Activated CD8-positive, alpha-beta memory T cell treated with anti-CD3 and anti-CD28 coated beads for 48 hours (primary cell): ENCODE measurements at regions not wholly inside any gene's neighbourhood (a gene's known extent, or its start where the extent isn't known, plus 50 kb on each side); places are given as distances from the start of the nearest gene placed in this dataset.

Experiments
- DNase-seq, 3 experiments: peaks; one replicate each; pipeline ENCODE4 v3.0.0-alpha.2; 2020; ENCODE audit warnings: low read depth in 2 of 3, low spot score in 2 of 3

DNA sequence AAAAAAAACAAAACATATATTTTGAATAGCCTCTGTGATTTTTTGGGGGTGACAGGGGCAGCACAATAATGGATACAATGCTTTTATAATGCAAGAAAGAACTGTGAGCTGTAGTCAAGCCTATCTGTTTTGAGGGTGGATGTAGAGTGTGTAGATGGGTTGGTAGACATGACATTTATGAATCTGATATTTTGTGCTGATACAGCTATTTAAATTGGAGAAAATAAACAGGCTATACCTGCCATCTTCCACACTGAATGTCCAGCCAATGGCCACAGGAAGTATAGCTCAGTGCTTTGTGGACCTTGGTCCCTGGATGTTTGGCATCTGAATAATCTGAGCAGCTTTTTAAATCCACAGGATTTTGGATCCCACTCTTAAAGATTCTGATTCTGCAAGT lies 175.0 kb downstream of the NEDD1 start:
- DNase-seq: no peak

DNA sequence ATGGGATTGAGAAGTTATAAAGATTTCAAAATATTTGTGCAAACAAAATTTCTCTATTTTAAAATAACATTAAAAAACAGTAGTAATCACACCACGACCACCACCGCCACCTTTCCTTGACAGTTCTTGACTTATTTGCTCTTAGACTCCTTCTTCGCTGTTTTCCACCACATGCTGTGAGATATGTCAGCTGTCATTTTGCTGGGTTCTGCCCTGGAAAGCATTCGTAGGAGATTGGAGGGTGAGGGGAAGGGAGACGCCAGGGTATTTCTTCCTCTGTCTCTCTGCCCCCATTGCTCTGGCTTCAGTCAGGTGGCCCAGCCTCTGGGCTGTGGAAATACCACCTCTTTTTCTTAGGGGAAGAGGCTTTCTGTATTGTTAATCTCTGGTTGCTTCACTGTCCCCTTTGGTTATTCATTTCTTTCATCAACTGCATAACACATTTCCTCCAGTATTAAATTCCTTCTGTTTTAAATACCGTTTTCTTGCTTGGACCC lies 186.2 kb downstream of the NEDD1 start:
- DNase-seq: no peak

- no peak for DNase-seq
Measured at GRCh38 chr12:97097734-97098133, 190.7 kb downstream of the NEDD1 start.

DNA sequence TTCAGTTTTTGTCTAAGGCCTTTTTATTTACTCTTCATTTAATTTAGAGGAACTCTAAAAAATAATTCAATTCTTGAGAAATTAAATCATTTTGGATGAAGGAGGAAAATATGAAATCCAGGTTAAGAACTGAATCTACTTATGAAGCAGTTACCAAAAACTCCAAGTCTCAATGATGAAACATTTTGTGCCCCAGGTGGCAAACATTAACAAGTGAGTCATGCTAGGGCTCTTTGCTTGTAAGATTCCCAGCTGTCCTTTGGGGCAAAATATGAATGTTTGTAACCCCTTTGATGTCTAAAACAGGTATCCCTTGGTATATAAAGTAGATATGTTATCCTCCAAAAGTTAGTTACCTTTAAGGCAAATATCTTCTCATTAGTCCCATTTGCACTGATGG lies 202.4 kb downstream of the NEDD1 start:
- no peak for DNase-seq

GRCh38 chr12:97112136-97112535 lies 205.1 kb downstream of the NEDD1 start:
- no peak for DNase-seq

DNA sequence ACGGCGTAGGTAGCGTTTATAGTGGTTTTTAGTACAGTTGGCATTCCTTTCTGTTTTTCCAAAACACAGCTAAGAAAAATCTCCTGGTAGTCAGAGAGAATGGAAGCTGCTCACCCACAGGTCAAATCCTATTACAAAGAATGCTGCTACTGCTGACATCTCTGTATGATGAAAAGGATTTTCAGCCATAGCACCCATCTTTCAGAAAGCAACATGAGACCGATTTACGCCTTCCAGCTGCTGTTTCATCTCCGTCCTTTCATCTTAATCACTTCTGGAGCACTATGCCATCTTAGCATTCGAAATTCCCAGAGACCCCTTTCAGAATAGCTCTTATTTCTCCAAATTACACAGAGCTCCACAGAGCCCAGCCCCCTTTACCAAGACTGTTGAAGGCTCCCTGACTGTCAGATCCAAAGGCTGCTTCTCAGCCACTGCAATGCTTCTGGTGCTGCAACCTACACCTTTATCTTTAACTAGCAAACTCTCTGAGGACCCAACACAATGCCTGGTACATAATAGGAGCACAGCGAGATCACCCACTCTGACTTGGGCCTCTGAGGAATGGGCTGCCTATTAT lies 211.8 kb downstream of the NEDD1 start:
- no peak for DNase-seq

DNA sequence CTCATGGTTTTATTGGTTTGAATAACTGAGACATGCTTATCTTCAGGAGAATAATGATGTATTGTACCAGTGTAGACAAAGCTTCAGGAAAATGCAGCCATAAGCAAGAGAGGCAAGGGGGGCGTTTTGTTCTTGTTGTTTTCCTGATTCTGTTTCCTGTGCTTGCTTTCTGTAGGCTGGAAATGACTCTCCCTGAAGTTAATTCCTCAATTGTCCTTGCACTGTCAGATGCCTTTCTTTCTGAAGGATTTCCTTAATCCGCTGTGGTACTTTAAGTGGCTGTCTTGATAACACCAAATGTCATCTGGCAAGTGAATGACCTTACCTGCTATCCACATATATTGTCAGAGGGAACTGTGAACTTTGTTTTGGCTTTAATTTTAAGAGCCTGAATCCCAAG lies 220.0 kb downstream of the NEDD1 start:
- DNase-seq: no peak

GRCh38 chr12:97131220-97131981 lies 224.3 kb downstream of the NEDD1 start:
- DNase-seq: no peak

- DNase-seq: no peak
Measured at GRCh38 chr12:97132270-97132669, 225.2 kb downstream of the NEDD1 start.

DNA sequence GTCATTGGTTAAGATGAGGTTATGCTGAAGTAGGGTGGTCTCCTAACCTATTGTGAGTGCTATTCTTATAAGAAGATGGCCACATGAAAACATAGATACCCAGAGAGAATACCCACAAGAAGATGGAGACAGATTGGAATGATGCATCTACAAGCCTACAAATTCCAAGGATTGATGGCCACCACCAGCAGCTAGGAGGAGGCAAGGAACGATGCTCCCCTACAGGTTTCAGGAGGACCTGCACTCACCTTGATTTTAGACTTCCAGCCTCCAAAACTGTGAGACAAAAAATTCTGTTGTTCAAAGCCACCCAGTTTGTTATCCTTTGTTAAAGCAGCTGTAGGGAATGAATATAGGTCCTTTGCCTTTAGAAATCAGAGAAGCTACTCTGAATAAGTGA lies 227.4 kb downstream of the NEDD1 start:
- no peak for DNase-seq

- no peak for DNase-seq
Measured at GRCh38 chr12:97140355-97140754, 233.3 kb downstream of the NEDD1 start.

GRCh38 chr12:97142737-97143410 lies 235.8 kb downstream of the NEDD1 start:
- DNase-seq: no peak

GRCh38 chr12:97148941-97149559 lies 242.0 kb downstream of the NEDD1 start:
- peak in 1 of 3 experiments; percentile 10 for DNase-seq

DNA sequence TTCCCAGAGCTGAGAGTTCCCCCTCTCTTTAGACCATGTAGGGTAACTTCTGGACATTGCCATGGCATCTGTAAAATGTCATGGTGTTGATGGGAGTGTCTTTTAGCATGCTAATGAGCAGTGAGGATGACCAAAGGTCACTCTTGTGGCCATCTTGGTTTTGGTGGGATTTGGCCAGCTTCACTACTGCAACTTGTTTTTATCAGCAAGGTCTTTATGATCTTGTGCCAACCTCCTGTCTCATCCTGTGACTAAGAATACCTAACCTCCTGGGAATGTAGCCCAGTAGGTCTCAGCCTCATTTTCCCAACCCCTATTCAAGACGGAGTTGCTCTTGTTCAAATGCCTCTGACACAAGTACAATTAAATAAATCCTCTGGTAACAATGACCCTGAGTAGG lies 244.4 kb downstream of the NEDD1 start:
- no peak for DNase-seq

DNA sequence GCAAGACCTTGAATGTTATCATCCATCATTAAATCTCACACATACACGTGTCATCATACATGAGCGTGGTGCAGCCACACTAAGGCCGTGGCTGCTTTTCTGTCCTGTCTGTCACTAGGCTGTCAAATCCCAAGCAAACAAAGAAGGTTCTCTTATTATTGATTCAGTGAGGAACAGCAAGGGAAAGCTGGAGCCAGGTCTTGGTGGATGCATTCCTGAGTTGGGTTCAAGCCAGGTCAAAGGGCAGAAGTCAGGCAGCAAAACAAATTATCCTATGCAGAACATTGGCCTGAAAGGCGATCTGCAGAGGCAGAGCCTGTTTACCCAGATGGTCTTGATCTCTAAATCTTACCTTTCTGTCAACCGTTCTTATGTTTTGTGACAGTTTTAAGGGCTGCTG lies 252.3 kb downstream of the NEDD1 start:
- no peak for DNase-seq

DNA sequence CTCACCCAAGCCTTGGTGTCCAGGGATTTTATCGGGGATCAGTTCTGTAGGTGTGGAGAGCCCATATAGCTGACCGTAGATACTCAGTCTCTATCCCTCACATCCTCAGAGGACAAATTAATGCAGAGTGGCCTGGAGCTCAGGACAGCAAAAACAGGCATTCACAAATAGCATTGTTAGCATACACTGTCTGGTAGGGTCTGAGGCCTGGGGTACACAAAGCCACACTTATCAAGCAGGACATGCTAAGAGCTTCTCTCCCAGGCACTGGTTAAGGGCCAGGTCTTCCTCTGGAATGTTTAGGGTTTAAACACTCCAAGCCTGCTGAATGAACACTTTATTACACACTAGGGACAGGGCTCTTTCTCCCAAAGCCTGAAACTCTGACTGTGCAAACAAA lies 253.2 kb downstream of the NEDD1 start:
- no peak for DNase-seq

DNA sequence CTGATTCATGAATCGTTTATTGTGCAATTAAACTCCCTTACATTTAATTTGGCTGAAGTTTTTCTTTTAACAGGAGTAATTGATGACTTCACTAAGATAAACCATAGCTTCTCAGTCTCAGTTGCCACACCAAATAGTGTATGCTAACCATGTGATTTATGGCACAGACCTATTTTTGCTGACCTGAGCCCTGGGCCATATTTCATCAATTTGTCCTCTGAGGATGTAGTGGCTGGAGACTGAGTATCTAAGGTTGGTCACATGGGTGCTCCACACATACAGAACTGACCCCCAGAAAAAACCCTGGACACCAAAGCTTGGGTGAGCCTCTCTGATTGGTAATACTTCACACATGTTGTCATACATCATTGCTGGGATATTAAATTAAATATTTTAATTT lies 255.1 kb downstream of the NEDD1 start:
- no peak for DNase-seq

GRCh38 chr12:97164936-97165335 lies 257.9 kb downstream of the NEDD1 start:
- DNase-seq: no peak

- no peak for DNase-seq
Measured at GRCh38 chr12:97167598-97167997, 260.5 kb downstream of the NEDD1 start.

- DNase-seq: no peak
Measured at GRCh38 chr12:97168804-97169203, 261.7 kb downstream of the NEDD1 start.

- no peak for DNase-seq
Measured at GRCh38 chr12:97169889-97170567, 263.0 kb downstream of the NEDD1 start.
